ENCODE measurements at regions not wholly inside any gene's neighbourhood (a gene's known extent, or its start where the extent isn't known, plus 50 kb on each side); places are given as distances from the start of the nearest gene placed in this dataset.

GRCh38 chr5:74123929-74124328 is 497.9 kb downstream of the ARHGEF28 start (continued):
- TF ChIP-seq CTCF (IDR thresholded peaks at IDR 0.05 in 2 of 3, conservative IDR thresholded peaks at IDR 0.05 in 1 of 3; ENCODE audit: borderline replicate concordance in 1 of 3, insufficient read depth in 1 of 3, low read depth in 2 of 3, low read length in 2 of 3) = no peak

- ChIA-PET RAD21 (ENCODE audit: low non-redundant PET in 1 of 2, low total read pairs in 2 of 2, uncharacterized antibody in 2 of 2, unreplicated experiment in 2 of 2) (no interaction called here), CTCF (no interaction called here), POLR2A (no interaction called here)
- H3K4me1 ChIP-seq (ENCODE audit: control insufficient read depth in 1 of 2, insufficient read depth in 2 of 2, low read length in 2 of 2) = peaks cover 0 to 3% of the 10 kb centered on the region in 2 experiments; a peak in 1 of 4 replicates
- H3K9me2 ChIP-seq (ENCODE audit: insufficient read depth) = no peaks in the 10 kb centered on the region
- no peaks in the 10 kb centered on the region for H4K20me1 ChIP-seq (ENCODE audit: insufficient read depth)
- ATAC-seq (no peak), DNase-seq (ENCODE audit: low read depth, low spot score) (no peak)
- H3K79me2 ChIP-seq (ENCODE audit: insufficient read depth, low read length) = no peaks in the 10 kb centered on the region
- H3K27me3 ChIP-seq (ENCODE audit: insufficient read depth, low read length) = no peaks in the 10 kb centered on the region
- no peak overlapping the region for H3K4me3 ChIP-seq (replicated peaks in 1 of 2; ENCODE audit: low read depth in 1 of 2, low read length in 2 of 2)
- intact Hi-C loops (cut with micrococcal nuclease) = no loop called here
- H3K27ac ChIP-seq (ENCODE audit: low read depth, low read length) = no peak overlapping the region
- no peak overlapping the region for H3K9ac ChIP-seq (ENCODE audit: low read length)
- no peaks in the 10 kb centered on the region for H3K36me3 ChIP-seq (ENCODE audit: control insufficient read depth in 1 of 2, insufficient read depth in 2 of 2, low read length in 2 of 2)
- BruUV-seq (replicated peaks) = no TSS peak
- no peak overlapping the region for H3K4me2 ChIP-seq (ENCODE audit: low read length)
- no peak overlapping the region for H2AFZ ChIP-seq (ENCODE audit: low read depth, low read length, poor library complexity, severe bottlenecking)
- H3K9me3 ChIP-seq (ENCODE audit: control insufficient read depth in 1 of 2, insufficient read depth in 1 of 2, low read depth in 1 of 2, low read length in 2 of 2) = no peaks in the 10 kb centered on the region
- no peak for TF ChIP-seq SIN3A (IDR thresholded peaks at IDR 0.05; ENCODE audit: low read depth)
- TF ChIP-seq EGR1 (IDR thresholded peaks at IDR 0.05; ENCODE audit: low read depth) = no peak
- no peak for TF ChIP-seq EZH2phosphoT487 (IDR thresholded peaks at IDR 0.05; ENCODE audit: borderline replicate concordance)
- TF ChIP-seq CEBPB (IDR thresholded peaks at IDR 0.05; ENCODE audit: low read depth) = no peak
- no peak for TF ChIP-seq ELF1 (IDR thresholded peaks at IDR 0.05; ENCODE audit: borderline replicate concordance, low read depth)
- TF ChIP-seq EZH2 (IDR thresholded peaks at IDR 0.05) = no peak
- no peak for TF ChIP-seq ZFX (IDR thresholded peaks at IDR 0.05)
- TF ChIP-seq FOSL1 (IDR thresholded peaks at IDR 0.05; ENCODE audit: low read depth) = no peak
- TF ChIP-seq MAX (IDR thresholded peaks at IDR 0.05) = no peak
- no peak for TF ChIP-seq YY1 (IDR thresholded peaks at IDR 0.05; ENCODE audit: extremely low read depth, insufficient replicate concordance, low read depth, low read length)
- TF ChIP-seq POLR2AphosphoS5 (IDR thresholded peaks at IDR 0.05; ENCODE audit: low read depth, low read length) = no peak
- no peak for TF ChIP-seq ATF3 (IDR thresholded peaks at IDR 0.05)
- no peak for TF ChIP-seq CTCF (IDR thresholded peaks at IDR 0.05 in 2 of 3, conservative IDR thresholded peaks at IDR 0.05 in 1 of 3; ENCODE audit: borderline replicate concordance in 1 of 3, insufficient read depth in 1 of 3, low read depth in 2 of 3, low read length in 2 of 3)
- TF ChIP-seq CBX3 (IDR thresholded peaks at IDR 0.05; ENCODE audit: low read depth) = no peak
- no peak for TF ChIP-seq JUND (IDR thresholded peaks at IDR 0.05)
- no peak for TF ChIP-seq POLR2A (IDR thresholded peaks at IDR 0.05; ENCODE audit: borderline replicate concordance, extremely low read depth, insufficient read depth, insufficient read length)
- TF ChIP-seq TCF7L2 (IDR thresholded peaks at IDR 0.05; ENCODE audit: borderline replicate concordance, extremely low read depth, insufficient read depth, insufficient read length) = no peak
- no peak for TF ChIP-seq REST (IDR thresholded peaks at IDR 0.05; ENCODE audit: low read depth)
Observed at GRCh38 chr5:74122979-74123590, 497.1 kb downstream of the ARHGEF28 start.
